ENCODE measurements at regions not wholly inside any gene's neighbourhood (a gene's known extent, or its start where the extent isn't known, plus 50 kb on each side); places are given as distances from the start of the nearest gene placed in this dataset.

DNA sequence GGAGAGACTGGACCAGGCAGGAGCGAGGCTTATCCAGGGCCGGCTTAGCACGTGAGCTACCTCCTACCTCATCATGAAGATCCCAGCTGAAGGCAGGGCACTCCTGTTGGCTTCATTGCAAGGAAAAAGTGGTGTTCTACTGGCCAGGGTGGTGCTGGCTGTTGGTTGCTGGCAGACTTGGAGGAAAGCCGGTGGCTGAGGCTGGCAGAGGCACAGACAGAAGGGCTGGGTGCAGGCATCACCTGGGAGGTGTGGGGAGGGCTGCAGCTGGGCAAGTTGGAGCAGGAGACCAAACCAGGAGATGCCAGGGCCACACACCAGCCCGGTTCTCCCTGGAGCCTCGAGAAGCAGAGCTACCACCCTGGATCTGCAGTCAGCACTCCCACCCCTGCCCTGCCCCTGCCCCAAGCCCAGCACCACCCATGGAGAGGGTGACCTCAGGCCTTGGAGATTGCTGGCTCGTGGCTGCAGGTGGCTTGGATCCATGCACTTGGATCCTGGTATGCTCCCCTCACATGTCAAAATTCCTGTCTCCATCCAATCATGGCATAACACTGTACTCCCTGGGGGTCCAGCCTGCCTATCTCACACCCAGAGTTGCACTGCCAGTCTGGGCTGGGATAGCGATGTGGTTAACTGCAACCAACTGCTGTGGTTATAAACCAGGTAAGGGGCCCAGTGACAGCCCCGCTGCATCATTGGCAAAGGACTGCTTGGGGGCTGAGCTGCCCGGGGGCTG lies 49.7 kb downstream of the GLI2 start:
- no peak for DNase-seq

DNA sequence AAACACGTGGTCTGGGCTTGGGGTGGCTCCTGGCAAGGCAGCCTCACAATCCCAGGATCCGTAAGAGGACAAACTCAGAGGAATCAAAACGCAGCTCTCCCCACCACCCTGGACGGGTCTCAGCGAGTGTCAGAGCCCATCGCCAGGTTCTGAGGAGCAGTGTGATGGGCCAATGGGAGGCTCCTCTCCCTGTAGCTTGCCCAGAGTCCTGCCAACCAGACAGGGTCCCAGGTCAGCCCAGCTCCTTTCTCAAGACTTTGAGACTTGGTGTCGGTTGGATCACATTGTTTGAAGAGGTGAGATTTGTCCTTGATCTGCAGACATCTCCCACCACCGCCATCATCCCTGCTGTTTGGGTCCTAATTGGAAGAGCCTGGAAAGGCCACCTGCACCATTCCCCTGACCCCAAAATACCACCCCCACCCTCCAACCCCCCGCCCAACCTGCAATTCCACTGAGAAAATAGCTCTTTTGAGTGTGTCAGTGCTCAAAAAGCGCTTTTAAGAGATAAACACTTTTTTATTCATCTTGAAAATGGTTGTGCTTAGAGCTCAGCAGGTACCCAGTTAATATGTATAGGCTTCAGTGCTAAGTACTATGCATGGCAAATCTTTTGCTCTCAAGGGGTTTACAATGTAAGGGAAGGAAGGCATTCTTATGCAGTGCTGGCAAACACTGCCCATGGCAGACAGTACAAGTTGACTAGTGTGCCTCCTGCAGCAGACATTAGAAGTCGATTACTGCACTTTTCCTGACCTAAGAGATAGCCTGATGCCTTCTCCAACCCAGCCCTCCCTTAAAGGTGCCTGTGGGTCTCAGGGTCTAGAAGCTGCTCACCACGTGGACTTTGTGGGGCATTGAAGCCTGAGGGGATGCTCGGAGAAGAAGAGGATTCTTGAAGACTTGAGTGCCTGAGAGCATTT lies 50.6 kb downstream of the GLI2 start:
- no peak for DNase-seq

- peak; percentile 59 for DNase-seq
These were observed 51.6 kb downstream of the GLI2 start for GRCh38 chr2:120787111-120787821.

- DNase-seq: no peak
These were observed 52.4 kb downstream of the GLI2 start for GRCh38 chr2:120787822-120788700.

GRCh38 chr2:120791243-120791961 lies 55.7 kb downstream of the GLI2 start:
- no peak for DNase-seq

DNA sequence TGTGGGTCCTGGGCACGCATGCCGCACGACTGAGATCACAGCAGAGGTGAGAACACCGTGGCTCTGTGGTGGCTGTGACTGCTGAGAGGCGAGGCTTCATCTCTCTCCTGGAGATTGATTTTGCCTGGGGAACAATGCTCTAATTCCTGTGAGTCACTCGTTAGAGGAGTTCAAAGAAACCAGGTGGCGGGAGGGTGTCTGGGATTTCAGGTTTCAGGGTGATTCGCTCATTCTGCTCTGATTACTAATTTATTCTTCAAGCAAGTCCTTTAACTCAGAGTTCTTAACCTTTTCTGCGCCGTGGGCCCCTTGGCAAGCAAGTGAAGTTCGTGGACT lies 56.3 kb downstream of the GLI2 start:
- no peak for DNase-seq

DNA sequence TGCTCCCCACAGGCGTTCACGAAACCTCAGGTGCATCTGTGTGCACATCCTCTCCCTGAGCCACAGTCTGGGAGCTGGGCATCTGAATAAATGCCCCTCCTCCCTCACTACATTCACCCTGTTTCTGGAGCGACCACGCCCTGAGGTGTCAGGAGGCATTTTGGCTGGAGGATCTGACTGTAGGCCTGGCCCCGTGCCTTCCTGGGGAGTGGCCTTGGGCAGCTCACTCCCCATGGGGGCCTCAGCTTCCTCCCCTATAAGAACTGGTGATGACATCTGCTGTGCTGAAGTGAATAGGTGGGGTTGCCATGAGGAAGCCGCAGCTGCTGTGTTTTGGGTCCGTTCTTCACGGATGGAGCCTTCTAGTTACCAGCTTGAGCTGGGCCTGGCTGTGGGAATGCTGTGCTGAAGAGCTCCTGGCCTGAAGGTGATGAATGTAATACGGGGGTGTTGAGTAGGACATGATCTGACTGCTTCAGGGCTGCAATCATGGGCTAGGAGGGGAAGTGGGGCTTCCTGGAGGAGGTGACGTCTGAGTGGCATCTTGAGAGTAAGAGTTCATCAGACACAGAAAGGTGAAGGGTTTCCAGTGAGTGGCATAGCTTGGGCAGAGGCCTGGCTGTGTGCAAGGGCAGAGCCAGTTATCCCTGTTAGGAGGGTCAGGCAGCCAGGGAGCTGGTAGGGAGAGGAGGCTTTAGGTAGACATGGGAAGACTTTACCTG lies 58.2 kb downstream of the GLI2 start:
- peak; percentile 89 for DNase-seq

GRCh38 chr2:120794716-120795115 lies 59.0 kb downstream of the GLI2 start:
- peak; percentile 56 for DNase-seq

GRCh38 chr2:120796094-120796493 lies 60.4 kb downstream of the GLI2 start:
- no peak for DNase-seq

- DNase-seq: peak; percentile 87
These were observed 62.0 kb downstream of the GLI2 start for GRCh38 chr2:120797421-120798221.

GRCh38 chr2:120798567-120799247 lies 63.0 kb downstream of the GLI2 start:
- DNase-seq: no peak

DNA sequence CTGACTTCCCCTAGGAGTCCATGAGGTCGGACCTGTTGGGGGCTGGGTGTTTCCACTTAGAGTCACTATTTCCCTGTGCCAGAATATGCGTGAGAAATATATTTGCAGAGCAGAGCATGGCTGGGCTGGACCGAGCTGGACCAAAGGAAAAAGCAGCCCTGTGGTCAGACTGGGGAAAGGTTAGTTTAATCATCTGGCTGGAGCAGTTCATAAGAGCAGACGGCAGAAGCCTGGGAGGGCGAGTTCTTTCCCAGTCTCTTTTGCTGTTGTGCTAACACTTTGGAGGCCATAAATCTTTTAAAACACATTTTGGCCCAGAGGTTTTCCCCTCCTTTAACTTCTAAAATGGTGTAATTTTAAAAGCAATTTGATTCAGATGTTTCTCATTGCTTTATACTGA lies 66.5 kb downstream of the GLI2 start:
- DNase-seq: no peak

DNA sequence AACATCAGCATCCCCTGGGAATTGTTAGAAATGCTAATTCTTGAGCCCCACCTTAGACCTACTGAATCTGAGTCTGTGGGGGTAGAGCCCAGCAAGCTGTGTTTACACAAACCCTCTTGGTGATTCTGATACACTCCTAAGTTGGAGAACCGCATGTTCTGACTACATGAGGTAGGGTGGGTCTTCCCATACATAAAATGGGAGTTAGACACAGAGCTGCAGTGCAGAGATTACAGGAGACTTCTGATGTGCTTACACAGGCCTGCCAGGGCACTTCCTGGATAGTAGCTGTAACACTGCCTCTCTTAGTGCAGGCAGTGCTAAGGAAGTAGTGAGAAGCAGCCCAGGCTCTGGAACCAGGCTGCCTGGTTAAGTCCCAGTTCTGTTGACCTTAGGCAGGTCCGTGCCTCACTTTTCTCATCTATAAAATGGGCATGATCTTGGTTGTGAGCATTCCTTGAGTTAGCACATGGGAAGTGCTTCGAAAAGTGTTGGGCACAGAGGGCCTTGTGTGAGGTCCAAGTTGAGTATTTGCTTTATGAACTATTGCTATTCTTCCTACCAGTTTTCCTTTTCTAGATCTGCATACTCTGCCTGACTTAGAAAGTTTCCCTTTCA lies 67.3 kb downstream of the GLI2 start:
- DNase-seq: no peak

GRCh38 chr2:120803764-120804335 lies 68.2 kb downstream of the GLI2 start:
- no peak for DNase-seq

DNA sequence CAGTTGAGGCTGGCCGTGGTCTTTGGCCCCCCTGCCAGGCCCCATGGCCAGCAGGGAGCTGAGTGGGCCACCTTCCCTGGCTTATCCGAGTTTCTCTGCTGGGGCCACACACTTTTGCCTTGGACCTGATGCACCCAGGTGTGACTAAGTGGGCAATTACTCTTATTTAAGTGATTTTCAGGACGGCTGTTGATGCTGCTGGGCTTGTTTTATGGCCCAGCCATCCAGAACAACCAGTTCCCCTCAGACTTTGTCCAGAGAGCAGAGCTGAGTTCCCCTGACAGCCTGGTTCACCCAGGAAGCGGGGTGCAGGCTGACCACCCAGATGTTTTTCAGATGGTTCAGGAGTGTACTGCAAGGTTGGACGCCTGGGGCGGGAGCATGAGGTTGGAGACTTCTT lies 68.8 kb downstream of the GLI2 start:
- no peak for DNase-seq

GRCh38 chr2:120805011-120805410 lies 69.3 kb downstream of the GLI2 start:
- DNase-seq: no peak

GRCh38 chr2:120805602-120806001 lies 69.9 kb downstream of the GLI2 start:
- peak; percentile 72 for DNase-seq

- DNase-seq: peak; percentile 76
These were observed 72.1 kb downstream of the GLI2 start for GRCh38 chr2:120807751-120808150.

All from tongue (tissue), 1 donor.